Skin epidermis (tissue), 12 donors: ENCODE measurements at regions not wholly inside any gene's neighbourhood (a gene's known extent, or its start where the extent isn't known, plus 50 kb on each side); places are given as distances from the start of the nearest gene placed in this dataset.
A peak's percentile ranks its signal among the peaks of the same experiment; 100 is the strongest.

Source experiments
- H3K27ac ChIP-seq, 21 experiments: fragments of 200-600 bp; sonication (generic) in 11 of 21; one replicate each; pipeline ENCODE4 v1.5.0; 2020; ENCODE audit warnings: mild to moderate bottlenecking in 3 of 21, inconsistent platforms in 2 of 21, moderate library complexity in 2 of 21
- H3K4me3 ChIP-seq, 7 experiments: fragments of 200-600 bp; sonication (generic) in 2 of 7; one replicate each; pipeline ENCODE4 v1.5.0; 2020; ENCODE audit warnings: inconsistent platforms in 2 of 7, mild to moderate bottlenecking in 2 of 7, moderate library complexity in 1 of 7

DNA sequence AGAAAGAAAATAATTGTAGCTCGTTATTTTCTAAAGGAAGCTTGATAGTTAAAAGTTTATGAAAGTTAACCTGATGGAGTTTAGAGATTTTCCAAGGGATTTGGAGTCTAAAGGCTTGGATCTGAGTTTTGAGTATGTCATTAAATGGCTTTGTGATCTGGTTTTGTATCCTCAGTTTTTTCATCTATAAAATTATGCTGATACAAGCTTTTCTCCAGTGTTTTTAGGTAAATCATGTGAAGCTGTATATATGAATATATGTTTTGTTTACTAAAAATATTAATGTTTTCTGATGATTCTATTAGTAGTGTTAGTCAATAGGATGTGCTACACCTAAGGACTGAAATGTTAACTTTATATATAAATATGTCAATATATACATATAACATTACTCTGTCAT, 727.8 kb downstream of the CDH11 start:
- no peak overlapping the region for H3K4me3 ChIP-seq

DNA sequence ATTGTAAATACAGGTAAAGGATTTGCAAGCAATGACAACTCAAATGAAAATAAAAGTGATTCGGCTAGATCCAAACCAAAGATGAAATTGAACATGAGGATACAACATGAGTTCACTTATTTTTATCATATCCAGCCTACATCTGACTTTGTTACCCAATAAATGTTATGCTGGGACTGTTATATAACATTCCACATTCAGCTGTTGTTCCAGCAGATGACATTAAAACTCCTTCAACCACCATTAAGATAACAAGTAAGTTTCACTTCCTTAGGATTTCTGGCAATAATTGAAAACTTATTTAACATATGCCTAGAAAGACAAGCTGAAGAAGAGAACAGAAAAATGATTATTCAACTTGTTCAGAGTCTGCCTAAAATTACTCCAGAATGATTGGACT, 729.4 kb downstream of the CDH11 start:
- Histone ChIP-seq H3K27ac (peak overlapping the region in 1 of 21 experiments; percentile 39), H3K4me3 (no peak overlapping the region)

More for the DNA sequence above, 727.8 kb downstream of the CDH11 start:
- no peak overlapping the region for H3K27ac ChIP-seq

DNA sequence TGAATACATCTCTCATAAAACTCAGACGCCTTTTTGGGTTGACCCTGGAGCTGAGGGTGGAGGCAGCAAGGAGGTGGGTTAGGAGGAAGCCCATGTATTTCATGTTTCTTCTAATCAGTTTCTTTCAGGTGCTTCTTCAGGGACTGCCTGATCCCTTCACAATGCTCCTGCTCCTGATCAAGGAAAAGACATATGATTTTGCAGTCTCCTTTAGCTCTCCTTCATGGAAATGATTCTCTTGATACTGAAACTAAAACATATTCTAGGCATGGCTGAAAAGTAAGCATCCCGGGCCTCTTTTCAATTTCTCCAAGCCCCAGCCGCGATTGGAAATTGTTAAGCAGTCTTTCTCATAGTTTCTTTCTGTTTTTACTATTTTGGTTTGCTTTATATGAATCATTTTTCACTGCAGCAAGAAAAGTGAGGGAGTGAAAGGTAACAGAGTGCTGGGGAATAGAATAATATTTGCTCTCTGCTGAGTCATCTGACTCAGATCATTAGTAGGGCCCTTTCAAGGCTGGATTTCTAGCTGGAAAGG, 730.7 kb downstream of the CDH11 start:
- H3K4me3 ChIP-seq, result no peak overlapping the region
- peak overlapping the region in 14 of 21 experiments; percentile 9 to 66 (median 45) for H3K27ac ChIP-seq

DNA sequence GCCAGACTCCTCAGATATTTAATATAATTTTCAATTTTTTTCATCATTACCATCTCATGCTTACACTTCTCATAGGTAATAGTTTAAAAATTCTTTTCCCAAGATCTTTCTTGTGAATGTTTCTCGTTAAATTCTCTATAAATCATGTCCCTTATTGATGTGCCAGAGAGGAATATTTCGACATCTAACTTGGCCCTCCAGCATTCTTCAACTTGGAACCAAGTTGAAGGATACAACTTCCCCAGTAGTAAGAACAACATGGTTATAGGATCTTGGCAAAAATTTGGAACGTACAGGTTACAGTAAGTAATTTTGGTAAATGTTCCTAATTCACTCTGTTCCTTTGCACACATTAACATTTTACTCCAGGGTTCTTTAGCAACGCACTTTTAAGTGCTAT, 731.8 kb downstream of the CDH11 start:
- peak overlapping the region in 4 of 21 experiments; percentile 28 to 64 (median 49) for H3K27ac ChIP-seq

DNA sequence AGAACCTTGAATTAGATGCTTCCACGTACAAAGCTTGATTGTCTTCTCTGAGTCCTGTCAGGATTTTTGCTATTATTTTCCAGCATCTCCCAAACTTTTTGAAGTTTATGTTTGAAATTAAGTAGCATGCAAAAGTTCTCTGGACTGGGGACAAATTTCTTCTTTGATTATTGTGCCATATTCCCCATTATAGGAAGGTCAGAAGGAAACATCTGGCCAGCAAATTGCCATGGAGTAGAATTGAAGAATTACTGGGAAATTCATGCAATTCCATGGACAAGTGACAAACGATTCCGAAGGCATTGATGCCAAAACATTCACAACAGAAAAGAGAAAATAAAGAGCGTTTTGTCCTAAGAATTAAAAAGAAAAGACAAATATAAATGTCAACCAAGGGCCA, 737.2 kb downstream of the CDH11 start:
- H3K27ac ChIP-seq, result peak overlapping the region in 1 of 21 experiments; percentile 16
- no peak overlapping the region for H3K4me3 ChIP-seq

More for the DNA sequence above, 731.8 kb downstream of the CDH11 start:
- H3K4me3 ChIP-seq, result no peak overlapping the region

DNA sequence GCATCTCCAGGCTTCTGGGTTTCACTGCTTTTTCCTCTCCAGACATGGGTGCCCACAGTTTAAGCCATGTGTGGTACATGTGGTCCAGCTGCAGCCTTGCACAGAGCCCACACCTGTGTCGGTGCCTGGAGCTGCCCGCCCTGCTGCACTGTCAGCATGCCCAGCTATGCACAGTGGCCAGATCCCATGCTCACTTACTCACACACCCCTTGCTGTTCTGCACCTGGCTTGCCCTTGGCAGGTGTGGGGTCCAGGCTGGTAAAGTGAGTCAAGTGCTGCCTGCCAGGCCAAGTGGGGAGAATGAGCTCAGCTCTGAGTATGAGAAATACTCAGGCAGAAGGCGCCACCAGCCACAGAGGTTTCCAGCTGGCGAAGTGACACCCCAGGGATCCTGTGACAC, 739.9 kb downstream of the CDH11 start:
- Histone ChIP-seq H3K27ac (no peak overlapping the region), H3K4me3 (no peak overlapping the region)

DNA sequence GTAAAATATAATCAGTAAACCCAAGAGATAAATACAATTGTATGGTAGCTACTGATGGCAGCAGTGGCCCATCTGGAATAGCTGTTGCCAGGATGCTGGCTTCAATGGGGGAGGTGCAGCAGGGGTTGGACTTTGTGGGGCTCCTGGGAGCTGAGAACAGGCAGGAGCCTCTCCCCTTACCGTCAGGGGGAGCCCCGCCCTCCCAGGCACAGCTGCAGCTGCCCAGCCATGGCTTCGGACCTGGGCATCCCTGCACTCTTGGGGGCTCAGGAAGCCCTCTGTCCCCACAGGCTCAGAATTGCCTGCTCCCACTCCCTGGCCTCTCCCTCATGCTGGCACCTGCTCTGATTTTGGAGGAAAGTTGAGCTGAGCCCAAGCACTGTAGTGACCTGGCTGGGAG, 741.1 kb downstream of the CDH11 start:
- H3K4me3 ChIP-seq, result no peak overlapping the region
- H3K27ac ChIP-seq, result no peak overlapping the region

DNA sequence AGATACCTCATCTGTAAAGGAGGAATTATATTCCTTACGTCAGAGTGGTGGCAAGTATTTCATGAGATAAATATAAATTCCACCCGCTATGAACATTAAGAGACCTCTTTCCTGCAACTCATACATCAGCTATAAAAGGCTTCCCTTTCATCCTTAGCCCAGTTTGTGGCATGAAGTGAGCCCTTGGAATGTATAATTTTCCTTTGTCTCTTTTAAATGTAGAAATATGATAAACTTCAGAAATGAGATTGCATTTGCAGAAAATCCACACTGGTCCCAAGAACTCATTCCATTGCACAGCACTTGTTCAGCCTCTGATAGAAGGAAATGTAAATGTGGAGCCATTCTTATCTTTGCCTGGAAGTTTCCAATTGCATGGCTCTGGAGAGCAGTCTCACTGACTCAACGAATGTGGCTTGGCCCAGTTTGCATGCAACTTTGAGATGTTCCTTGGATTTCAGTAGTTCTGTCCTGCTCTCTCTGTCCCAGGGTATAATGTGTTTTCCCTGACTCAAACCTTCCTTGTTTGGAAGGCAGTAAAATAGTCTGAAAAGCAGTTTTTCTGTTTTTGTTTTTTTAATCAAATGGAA, 746.4 kb downstream of the CDH11 start:
- Histone ChIP-seq H3K4me3 (no peak overlapping the region), H3K27ac (no peak overlapping the region)

DNA sequence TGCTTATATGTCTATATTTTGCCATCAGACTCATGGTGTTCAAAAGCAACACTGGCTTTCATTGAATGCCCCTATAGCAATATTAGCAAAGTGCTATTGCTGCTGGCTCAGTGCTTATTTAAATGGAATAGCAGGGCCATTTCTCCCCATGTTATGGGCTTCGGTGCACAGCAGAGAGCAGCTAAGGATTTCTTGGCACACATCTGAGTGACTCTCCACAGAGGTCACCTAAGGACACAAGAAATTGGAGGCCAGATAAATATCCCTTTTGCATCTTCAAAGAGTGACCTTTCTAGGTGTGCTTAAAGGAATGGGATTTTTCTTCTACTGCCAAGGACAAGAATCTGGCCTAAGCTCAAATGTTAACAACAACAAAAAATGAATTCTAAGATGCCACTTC, 751.8 kb downstream of the CDH11 start:
- H3K4me3 ChIP-seq, result no peak overlapping the region
- no peak overlapping the region for H3K27ac ChIP-seq

DNA sequence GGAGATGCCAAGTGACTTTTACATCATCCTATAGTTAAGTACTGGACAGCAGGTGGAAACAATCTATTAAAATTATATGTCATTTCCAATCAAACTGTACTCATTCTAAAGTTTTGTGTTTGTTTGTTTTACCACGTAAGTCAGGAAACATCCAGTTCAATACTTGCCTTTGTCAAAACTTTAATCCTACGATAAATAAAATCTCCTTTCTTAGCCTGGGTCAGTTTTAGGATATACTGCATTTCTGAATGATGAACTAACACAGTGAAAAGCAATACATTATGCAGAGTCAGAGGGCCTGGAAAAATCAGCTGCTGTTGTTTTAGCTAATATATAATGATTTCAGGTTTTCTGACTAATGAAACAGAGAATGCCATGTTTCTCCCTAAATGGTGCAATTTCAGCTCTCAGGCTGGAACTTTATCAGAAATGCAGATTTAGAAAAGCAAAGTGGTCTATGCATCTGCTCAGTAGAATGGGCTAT, 756.4 kb downstream of the CDH11 start:
- Histone ChIP-seq H3K27ac (no peak overlapping the region), H3K4me3 (no peak overlapping the region)

DNA sequence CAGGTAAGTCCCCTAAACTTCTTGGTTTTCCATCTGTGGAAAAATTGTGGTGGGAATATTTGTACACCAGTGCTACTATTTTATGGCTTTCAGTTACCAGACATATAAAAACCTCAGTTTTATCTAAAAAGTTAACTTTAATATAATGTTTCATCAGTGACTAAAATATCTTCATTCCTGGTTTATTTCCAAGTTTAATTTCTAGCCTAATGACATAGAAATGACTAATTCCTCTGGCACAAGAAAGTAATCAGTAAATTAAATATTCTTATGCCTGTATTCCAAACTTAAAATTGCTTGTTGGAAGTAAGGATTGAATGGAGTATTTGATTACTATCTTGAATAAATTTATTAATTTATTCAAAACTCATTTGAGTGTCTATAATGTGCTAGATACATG, 757.0 kb downstream of the CDH11 start:
- Histone ChIP-seq H3K4me3 (no peak overlapping the region), H3K27ac (no peak overlapping the region)

DNA sequence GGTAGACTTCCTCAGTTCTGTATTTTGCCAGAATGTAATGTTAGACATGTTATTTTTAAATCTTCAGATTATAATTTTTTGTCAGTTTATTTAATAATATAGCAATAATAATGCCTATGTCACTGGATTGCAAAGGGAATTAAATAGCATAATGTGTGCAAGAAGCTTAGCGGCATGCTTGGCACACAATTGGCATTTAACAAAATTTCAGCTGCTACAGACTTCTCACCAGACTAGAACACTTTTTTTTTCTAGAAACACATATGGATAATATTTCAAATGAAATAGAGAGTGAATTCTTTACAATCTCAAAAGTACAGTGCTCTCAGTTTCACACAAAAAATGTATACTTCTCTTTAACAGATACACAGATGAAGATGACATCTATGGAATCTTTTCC, 757.4 kb downstream of the CDH11 start:
- H3K27ac ChIP-seq, result no peak overlapping the region
- H3K4me3 ChIP-seq, result no peak overlapping the region

DNA sequence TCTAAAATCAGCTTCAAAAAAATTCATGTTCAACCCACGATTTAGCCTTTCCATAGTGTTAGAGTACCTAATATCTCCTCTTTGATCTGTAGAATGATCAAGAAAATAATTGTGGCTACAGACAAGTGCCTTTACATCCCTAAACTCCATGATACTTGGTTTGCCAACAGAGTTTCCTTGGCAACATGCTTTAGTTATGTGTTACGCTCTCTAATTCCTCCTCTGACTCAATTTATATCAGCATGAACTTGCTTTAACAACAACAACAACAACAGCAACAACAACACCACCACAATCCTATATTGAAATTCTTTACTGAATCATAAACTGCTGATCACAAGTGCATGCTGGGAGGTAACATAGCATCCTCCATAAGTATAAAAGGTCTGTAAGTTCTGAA, 757.8 kb downstream of the CDH11 start:
- Histone ChIP-seq H3K4me3 (no peak overlapping the region), H3K27ac (no peak overlapping the region)

DNA sequence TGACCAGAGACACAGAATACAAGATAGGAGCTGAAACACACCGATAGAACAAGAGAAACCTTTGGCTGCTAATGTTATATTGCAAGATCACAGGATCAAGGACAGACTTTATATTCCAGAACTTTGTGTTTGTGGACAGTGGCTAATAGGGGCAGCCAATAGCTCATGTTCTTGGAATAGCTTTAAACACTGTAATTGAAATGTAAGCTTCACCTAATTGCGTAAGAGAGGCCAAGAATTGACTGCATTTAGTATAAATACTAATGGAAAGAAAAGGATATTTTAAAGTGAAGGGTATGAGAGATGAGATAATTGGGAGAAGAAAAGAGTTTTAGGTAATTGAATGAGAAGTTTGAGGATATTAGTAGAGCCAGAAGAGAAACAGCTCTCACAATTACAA, 758.8 kb downstream of the CDH11 start:
- H3K27ac ChIP-seq, result peak overlapping the region in 1 of 21 experiments; percentile 24
- H3K4me3 ChIP-seq, result no peak overlapping the region

DNA sequence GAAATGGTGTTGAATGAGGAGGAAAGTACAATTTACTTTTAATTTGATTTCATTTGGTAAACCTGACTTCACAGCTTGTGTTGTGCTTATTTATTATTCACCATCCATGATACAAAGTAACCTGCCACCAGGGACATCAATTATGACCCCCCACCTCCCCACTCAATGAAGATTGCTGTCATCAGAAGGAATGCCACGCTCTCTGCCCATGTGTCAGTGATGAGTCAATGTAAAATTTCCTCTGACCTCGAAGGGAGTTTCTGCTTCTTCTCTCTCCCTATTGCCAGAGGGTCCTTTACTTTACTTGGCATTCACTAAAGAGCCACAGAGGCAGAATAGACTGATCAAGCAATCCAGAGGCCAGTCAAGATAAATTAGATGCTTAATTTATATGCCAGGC, 759.7 kb downstream of the CDH11 start:
- Histone ChIP-seq H3K27ac (no peak overlapping the region), H3K4me3 (no peak overlapping the region)

DNA sequence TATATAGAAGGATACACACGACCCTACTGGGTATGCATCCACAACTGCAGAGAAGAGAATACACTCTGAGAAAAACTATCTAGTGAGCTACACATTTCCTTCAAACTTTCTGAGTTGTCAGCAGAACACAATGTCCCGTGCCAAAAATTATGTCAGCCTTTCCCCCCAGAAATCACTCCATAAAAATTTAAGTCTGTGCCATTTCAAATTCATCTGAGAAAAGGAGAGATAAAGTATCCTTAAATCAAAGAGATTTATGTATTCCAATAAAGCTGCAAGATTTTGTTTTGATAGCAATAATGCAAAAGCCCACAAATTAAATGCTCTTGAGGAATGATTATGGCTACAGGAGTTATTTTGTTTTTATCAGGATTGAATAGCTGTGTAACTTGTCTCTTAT, 760.1 kb downstream of the CDH11 start:
- Histone ChIP-seq H3K4me3 (no peak overlapping the region), H3K27ac (no peak overlapping the region)

DNA sequence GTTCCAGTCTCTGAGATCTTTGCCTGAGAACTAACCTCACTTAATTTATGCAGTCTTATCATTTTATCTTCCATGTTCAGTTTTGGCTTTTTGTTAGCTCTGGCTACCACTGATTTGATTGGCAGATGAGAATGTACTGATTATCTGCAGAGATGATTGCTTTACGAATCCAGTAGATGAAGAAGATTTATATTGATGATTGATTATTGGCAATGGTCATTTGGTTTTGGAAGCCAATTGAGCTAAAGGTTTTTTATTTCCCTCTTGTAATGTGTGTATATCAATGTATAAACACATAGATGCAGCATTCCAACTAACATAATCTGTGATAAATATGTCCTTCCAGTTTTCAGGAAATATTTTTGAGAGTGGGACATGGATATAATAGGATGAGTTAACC, 763.6 kb downstream of the CDH11 start:
- Histone ChIP-seq H3K4me3 (no peak overlapping the region), H3K27ac (no peak overlapping the region)

DNA sequence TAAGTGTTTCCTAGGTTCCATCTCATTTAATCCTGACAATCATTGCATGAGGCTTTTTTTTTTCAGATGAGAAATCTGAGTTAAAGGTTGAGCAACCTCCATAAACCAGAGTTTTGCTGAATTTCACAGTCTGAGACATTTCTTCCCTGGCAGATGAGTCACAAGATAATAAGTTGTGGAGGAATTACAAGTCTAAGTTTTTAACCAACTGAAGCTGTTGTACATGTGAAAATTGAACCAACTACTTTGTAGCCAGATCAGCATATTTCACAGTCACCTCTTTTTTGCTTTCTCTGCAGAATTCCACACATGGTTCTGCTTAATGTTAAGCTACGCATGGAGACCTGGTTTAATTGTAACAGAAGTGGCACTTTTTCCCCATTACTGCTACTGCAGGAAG, 765.6 kb downstream of the CDH11 start:
- H3K27ac ChIP-seq, result peak overlapping the region in 1 of 21 experiments; percentile 35
- H3K4me3 ChIP-seq, result no peak overlapping the region

DNA sequence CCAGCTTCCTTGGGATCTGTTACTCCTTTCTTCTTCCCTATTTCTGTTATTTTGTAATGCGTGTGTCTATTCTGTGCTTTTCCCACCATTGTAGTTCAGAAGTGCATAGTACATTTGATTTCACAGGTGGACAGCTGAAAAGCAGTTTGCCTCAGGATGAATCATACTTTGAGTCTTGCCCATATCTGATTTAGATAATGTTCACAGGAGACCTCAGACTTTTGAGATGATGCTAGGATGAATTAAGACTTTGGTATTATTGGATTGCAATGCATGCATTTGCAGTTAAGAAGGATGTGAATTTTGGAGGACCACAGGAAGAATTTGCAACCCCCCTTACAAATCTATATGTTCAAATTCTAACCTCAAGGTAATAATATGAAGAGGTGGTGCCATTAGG, 769.6 kb downstream of the CDH11 start:
- H3K4me3 ChIP-seq, result no peak overlapping the region
- H3K27ac ChIP-seq, result no peak overlapping the region

DNA sequence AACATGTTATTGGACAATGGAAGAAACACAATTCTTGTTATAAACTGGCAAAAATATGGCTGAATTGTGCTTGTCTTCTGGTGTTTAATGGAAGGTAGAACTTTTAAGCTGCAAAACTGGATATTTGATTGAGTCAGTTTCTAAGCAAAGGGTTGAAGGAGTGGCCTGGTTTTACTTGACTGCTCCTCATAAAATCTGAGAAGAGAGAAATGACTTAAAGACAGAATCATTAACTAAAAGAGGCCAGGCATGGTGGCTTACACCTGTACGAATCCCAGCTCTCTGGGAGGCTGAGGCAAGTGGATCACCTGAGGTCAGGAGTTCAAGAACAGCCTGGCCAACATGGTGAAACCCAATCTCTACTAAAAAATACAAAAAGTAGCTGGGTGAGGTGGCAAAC, 770.7 kb downstream of the CDH11 start:
- Histone ChIP-seq H3K27ac (no peak overlapping the region), H3K4me3 (no peak overlapping the region)

DNA sequence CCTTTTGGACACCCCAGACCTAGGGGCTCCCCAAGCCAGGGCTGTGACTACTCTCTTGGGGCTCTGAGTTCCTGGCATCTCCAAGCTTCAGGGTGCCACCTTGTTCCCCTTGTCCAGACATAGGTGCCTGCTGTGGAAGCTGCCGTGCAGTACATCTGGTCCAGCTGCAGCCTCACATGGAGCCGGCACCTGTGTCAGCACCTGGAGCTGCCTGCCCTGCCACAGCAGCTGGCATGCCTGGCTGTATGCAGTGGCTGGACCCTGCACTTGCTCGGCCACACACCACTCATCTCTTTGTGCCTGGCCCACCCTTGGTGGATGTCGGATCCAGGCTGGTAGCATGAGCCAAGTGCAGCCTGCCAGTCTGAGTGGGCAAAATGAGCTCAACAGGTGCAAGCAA, 775.8 kb downstream of the CDH11 start:
- H3K4me3 ChIP-seq, result no peak overlapping the region
- H3K27ac ChIP-seq, result no peak overlapping the region

DNA sequence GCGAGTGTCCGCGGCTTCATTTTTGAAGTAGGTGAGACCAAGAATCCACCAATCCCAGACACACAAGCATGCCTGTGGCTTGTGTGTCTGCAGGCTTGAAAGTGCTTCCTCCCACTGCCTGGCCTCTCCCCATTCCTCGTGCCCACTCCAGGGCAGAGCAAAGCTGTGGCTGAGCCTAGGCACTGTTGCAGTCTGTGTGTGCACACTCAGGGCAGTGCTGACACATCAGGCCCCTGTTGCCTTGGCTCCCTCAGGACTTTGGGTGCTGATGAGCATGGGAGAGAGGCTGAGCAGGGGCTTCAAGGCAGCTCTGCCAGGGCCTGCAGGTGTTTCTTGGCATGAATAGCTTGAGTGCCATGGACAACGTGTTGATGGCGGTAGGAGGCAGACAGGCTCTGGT, 776.7 kb downstream of the CDH11 start:
- Histone ChIP-seq H3K27ac (no peak overlapping the region), H3K4me3 (no peak overlapping the region)
